ENCODE measurements at regions not wholly inside any gene's neighbourhood (a gene's known extent, or its start where the extent isn't known, plus 50 kb on each side); places are given as distances from the start of the nearest gene placed in this dataset.

DNA sequence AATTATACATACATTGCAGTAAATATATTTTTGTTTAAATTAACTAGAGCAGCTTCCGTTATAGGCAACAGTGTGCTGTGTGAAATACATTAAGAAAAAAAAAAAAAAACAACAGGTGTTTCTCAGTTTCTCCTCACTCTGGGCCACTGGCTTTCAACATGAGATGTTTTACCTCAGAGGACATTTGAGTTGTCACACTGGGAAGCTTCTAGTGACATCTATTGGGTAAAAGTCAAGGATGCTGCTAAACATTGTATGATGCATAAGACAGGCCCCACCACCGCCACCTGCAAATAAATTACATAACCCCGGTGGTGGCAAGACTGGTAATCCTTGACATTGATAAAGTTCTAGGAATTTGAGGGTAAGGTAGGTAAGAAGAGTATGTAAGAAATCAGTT lies 1512.2 kb downstream of the C4orf33 start:
- no CpG with 5 or more reads among the region's 3 CpGs for WGBS (ENCODE audit: insufficient coverage)
- no peak for DNase-seq
- CTCF ChIA-PET: no interaction called here
- H3K4me1 ChIP-seq (ENCODE audit: control insufficient read depth in 2 of 2, insufficient read depth in 2 of 2, low read length in 2 of 2): no peaks in the 10 kb centered on the region
- no peak overlapping the region for H3K27ac ChIP-seq (ENCODE audit: low read length in 2 of 2)
- no peak for ATAC-seq (ENCODE audit: low read depth)
- Mint-ChIP-seq H3K4me3 (no peak overlapping the region), H3K27me3 (no peaks in the 10 kb centered on the region), H3K4me1 (no peaks in the 10 kb centered on the region), H3K27ac (no peak overlapping the region), H3K9me3 (ENCODE audit: insufficient read depth) (no peaks in the 10 kb centered on the region)
- TF ChIP-seq EZH2 (IDR thresholded peaks at IDR 0.05; ENCODE audit: borderline replicate concordance, insufficient read depth, low read depth, low read length, poor library complexity, severe bottlenecking): no peak
- TF ChIP-seq, protein P1, sequence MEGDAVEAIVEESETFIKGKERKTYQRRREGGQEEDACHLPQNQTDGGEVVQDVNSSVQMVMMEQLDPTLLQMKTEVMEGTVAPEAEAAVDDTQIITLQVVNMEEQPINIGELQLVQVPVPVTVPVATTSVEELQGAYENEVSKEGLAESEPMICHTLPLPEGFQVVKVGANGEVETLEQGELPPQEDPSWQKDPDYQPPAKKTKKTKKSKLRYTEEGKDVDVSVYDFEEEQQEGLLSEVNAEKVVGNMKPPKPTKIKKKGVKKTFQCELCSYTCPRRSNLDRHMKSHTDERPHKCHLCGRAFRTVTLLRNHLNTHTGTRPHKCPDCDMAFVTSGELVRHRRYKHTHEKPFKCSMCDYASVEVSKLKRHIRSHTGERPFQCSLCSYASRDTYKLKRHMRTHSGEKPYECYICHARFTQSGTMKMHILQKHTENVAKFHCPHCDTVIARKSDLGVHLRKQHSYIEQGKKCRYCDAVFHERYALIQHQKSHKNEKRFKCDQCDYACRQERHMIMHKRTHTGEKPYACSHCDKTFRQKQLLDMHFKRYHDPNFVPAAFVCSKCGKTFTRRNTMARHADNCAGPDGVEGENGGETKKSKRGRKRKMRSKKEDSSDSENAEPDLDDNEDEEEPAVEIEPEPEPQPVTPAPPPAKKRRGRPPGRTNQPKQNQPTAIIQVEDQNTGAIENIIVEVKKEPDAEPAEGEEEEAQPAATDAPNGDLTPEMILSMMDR (IDR thresholded peaks at IDR 0.05): no peak
- no peaks in the 10 kb centered on the region for H3K36me3 ChIP-seq (replicated peaks in 1 of 2; ENCODE audit: control extremely low read depth in 1 of 2, control insufficient read depth in 1 of 2, extremely low read depth in 1 of 2, insufficient read depth in 2 of 2, low read length in 1 of 2)
- H3K9ac ChIP-seq (ENCODE audit: low read length): no peak overlapping the region
- H2AFZ ChIP-seq (ENCODE audit: insufficient read depth, low read depth, low read length, poor library complexity, severe bottlenecking): no peak overlapping the region
- POLR2A ChIA-PET: no interaction called here
- H3K79me2 ChIP-seq (ENCODE audit: control insufficient read depth, insufficient read depth, low read length): no peaks in the 10 kb centered on the region
- no peak overlapping the region for H3K4me3 ChIP-seq (ENCODE audit: control extremely low read depth in 1 of 5, extremely low read depth in 1 of 5, insufficient read depth in 1 of 5, low read depth in 2 of 5, low read length in 4 of 5)
- H3K4me2 ChIP-seq (replicated peaks; ENCODE audit: low read depth, low read length, poor library complexity, severe bottlenecking): no peak overlapping the region
- intact Hi-C loops (cut with micrococcal nuclease): no loop called here
- no peaks in the 10 kb centered on the region for H4K20me1 ChIP-seq (ENCODE audit: control insufficient read depth, insufficient read depth, low read length, poor library complexity, severe bottlenecking)
- H3K9me3 ChIP-seq (ENCODE audit: control extremely low read depth in 1 of 3, control insufficient read depth in 2 of 3, insufficient read depth in 1 of 3, low read length in 2 of 3): no peaks in the 10 kb centered on the region
- no peaks in the 10 kb centered on the region for H3K27me3 ChIP-seq (replicated peaks in 1 of 4; ENCODE audit: control extremely low read depth in 1 of 4, control insufficient read depth in 3 of 4, insufficient read depth in 4 of 4, low read length in 3 of 4)

DNA sequence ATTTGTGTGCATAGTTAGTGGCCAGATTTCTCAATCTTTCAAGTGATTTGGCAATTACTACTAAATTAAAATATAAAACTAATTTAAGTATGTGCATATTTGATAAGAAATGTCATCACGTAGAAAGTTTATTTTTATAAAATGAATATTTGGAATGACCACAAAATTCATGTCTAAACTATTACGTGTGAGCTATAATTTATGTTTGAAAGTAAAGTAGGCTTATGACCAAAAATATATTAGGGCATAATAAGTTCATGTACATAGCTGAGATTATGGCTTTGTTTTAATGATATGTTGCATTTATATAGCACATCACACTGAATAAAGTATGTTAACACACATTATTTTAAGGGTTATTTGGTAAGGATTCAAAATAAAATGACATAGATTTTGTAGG lies 1532.6 kb downstream of the C4orf33 start:
- Histone ChIP-seq H3K27ac (ENCODE audit: low read length in 2 of 2) (no peak overlapping the region), H3K9me3 (ENCODE audit: control extremely low read depth in 1 of 3, control insufficient read depth in 2 of 3, insufficient read depth in 1 of 3, low read length in 2 of 3) (peaks cover 0 to 8% (median 0%) of the 10 kb centered on the region in 3 donors), H4K20me1 (ENCODE audit: control insufficient read depth, insufficient read depth, low read length, poor library complexity, severe bottlenecking) (no peaks in the 10 kb centered on the region), H3K27me3 (replicated peaks in 1 of 4; ENCODE audit: control extremely low read depth in 1 of 4, control insufficient read depth in 3 of 4, insufficient read depth in 4 of 4, low read length in 3 of 4) (no peaks in the 10 kb centered on the region), H3K9ac (ENCODE audit: low read length) (no peak overlapping the region), H3K4me1 (ENCODE audit: control insufficient read depth in 2 of 2, insufficient read depth in 2 of 2, low read length in 2 of 2) (no peaks in the 10 kb centered on the region), H3K4me3 (ENCODE audit: control extremely low read depth in 1 of 5, extremely low read depth in 1 of 5, insufficient read depth in 1 of 5, low read depth in 2 of 5, low read length in 4 of 5) (no peak overlapping the region), H2AFZ (ENCODE audit: insufficient read depth, low read depth, low read length, poor library complexity, severe bottlenecking) (no peak overlapping the region), H3K4me2 (replicated peaks; ENCODE audit: low read depth, low read length, poor library complexity, severe bottlenecking) (no peak overlapping the region), H3K79me2 (ENCODE audit: control insufficient read depth, insufficient read depth, low read length) (no peaks in the 10 kb centered on the region), H3K36me3 (replicated peaks in 1 of 2; ENCODE audit: control extremely low read depth in 1 of 2, control insufficient read depth in 1 of 2, extremely low read depth in 1 of 2, insufficient read depth in 2 of 2, low read length in 1 of 2) (no peaks in the 10 kb centered on the region)
- no peak for ATAC-seq (ENCODE audit: low read depth)
- Mint-ChIP-seq H3K9me3 (ENCODE audit: insufficient read depth) (peaks cover 2% of the 10 kb centered on the region), H3K4me3 (no peak overlapping the region), H3K27me3 (no peaks in the 10 kb centered on the region), H3K27ac (no peak overlapping the region), H3K4me1 (no peaks in the 10 kb centered on the region)
- intact Hi-C loops (cut with micrococcal nuclease): no loop called here
- TF ChIP-seq, protein P1 (IDR thresholded peaks at IDR 0.05): no peak
- TF ChIP-seq EZH2 (IDR thresholded peaks at IDR 0.05; ENCODE audit: borderline replicate concordance, insufficient read depth, low read depth, low read length, poor library complexity, severe bottlenecking): no peak
- POLR2A ChIA-PET: no interaction called here
- CTCF ChIA-PET: no interaction called here
- WGBS (ENCODE audit: insufficient coverage): no CpG with 5 or more reads among the region's 2 CpGs
- no peak for DNase-seq

Data from B cell (primary cell).